ENCODE measurements at regions not wholly inside any gene's neighbourhood (a gene's known extent, or its start where the extent isn't known, plus 50 kb on each side); places are given as distances from the start of the nearest gene placed in this dataset.

DNA sequence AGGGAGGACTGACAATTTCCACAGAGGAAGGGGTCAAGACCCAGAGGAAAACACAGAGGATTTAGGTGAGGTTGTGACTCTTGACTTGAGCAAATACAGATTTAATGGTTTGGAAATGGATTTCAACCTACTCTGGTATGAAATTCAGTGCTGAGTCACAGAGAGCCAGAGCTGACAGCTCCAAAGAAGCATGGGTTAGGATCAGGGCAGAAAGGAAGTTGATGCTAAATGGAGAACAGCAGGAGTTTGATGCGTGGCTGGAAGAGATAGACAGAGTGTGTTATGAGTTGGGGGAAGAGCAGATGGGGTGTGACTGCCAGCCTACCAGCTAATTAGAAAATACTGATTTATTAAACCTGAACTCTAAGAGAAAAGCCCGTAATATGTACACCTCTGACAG lies 272.6 kb downstream of the FOXG1 start:
- H4K91ac ChIP-seq (replicated peaks; ENCODE audit: insufficient read length, low read length): no peak overlapping the region
- no peak overlapping the region for H3K4me2 ChIP-seq (ENCODE audit: insufficient read depth in 1 of 2, low read depth in 2 of 2, low read length in 2 of 2)
- no peak overlapping the region for H4K8ac ChIP-seq (ENCODE audit: extremely low read depth, insufficient read depth, low read length)
- FAIRE-seq: no peak
- H3K4me1 ChIP-seq (replicated peaks in 1 of 4; ENCODE audit: control insufficient read depth in 3 of 4, insufficient read depth in 4 of 4, low read length in 3 of 4): no peaks in the 10 kb centered on the region
- POLR2A ChIA-PET (ENCODE audit: partially characterized antibody): no interaction called here
- H3K79me2 ChIP-seq (ENCODE audit: control insufficient read depth in 1 of 2, insufficient read depth in 2 of 2, low read length in 2 of 2): no peaks in the 10 kb centered on the region
- H4K5ac ChIP-seq (ENCODE audit: insufficient read length, low read depth, low read length): no peak overlapping the region
- DNase-seq (ENCODE audit: low read depth in 1 of 2, low spot score in 2 of 2): no peak
- H4K20me1 ChIP-seq (replicated peaks in 1 of 2; ENCODE audit: control insufficient read depth in 1 of 2, insufficient read depth in 2 of 2, low read length in 2 of 2): no peaks in the 10 kb centered on the region
- no peaks in the 10 kb centered on the region for H3K9me3 ChIP-seq (ENCODE audit: insufficient read depth in 2 of 2, low read depth in 1 of 2, low read length in 1 of 2)
- H3K23ac ChIP-seq (ENCODE audit: insufficient read length): no peak overlapping the region
- H3K9ac ChIP-seq (replicated peaks in 1 of 4; ENCODE audit: extremely low read depth in 1 of 4, low read depth in 3 of 4, low read length in 3 of 4): no peak overlapping the region
- H2BK120ac ChIP-seq (replicated peaks; ENCODE audit: low read depth, low read length): no peak overlapping the region
- H3K56ac ChIP-seq (replicated peaks; ENCODE audit: insufficient read length, low read depth, low read length): no peak overlapping the region
- H2BK5ac ChIP-seq (ENCODE audit: low read depth, low read length): no peak overlapping the region
- no peaks in the 10 kb centered on the region for H3K27me3 ChIP-seq (replicated peaks in 1 of 4; ENCODE audit: control insufficient read depth in 3 of 4, extremely low read depth in 1 of 4, insufficient read depth in 3 of 4, low read length in 3 of 4)
- no peaks in the 10 kb centered on the region for H3K23me2 ChIP-seq (ENCODE audit: low read depth, low read length)
- no peak overlapping the region for H2BK15ac ChIP-seq (ENCODE audit: low read length)
- H3K79me1 ChIP-seq (ENCODE audit: low read depth, low read length): no peaks in the 10 kb centered on the region
- no peak overlapping the region for H3K14ac ChIP-seq (ENCODE audit: insufficient read length)
- no peak overlapping the region for H3K4me3 ChIP-seq (ENCODE audit: extremely low read depth in 1 of 4, insufficient read depth in 2 of 4, low read depth in 3 of 4, low read length in 4 of 4)
- H2BK20ac ChIP-seq (ENCODE audit: low read length): no peak overlapping the region
- no peak overlapping the region for H3K4ac ChIP-seq (replicated peaks; ENCODE audit: insufficient read length, low read depth, low read length)
- 50% methylated on average over 2 of the region's 2 CpGs; no CpG with 5 or more reads in 1 of the 2 experiments for WGBS, 2 experiments (ENCODE audit: extremely low coverage in 1 of 2, insufficient coverage in 1 of 2, insufficient read length in 1 of 2, insufficient replicate concordance in 2 of 2, low coverage in 1 of 2, low lambda C conversion rate in 2 of 2, missing lambda C conversion rate in 1 of 2)
- H3K18ac ChIP-seq (ENCODE audit: extremely low read depth, low read length): no peak overlapping the region
- TF ChIP-seq CBX5 (IDR thresholded peaks at IDR 0.05; ENCODE audit: low read depth, low read length): no peak
- no peak for TF ChIP-seq RBBP5 (IDR thresholded peaks at IDR 0.05; ENCODE audit: borderline replicate concordance, low read depth, low read length)
- TF ChIP-seq MAFK (IDR thresholded peaks at IDR 0.05; ENCODE audit: low read depth, low read length): 0 out of 2 replicates have a peak, but pooled peaks have one; percentile 26
- no peak for TF ChIP-seq TEAD4 (IDR thresholded peaks at IDR 0.05; ENCODE audit: low read depth, low read length)
- no peak for TF ChIP-seq SIX5 (IDR thresholded peaks at IDR 0.05; ENCODE audit: low read depth, low read length)
- no peak overlapping the region for H2AK5ac ChIP-seq (ENCODE audit: low read depth, low read length)
- CTCF ChIA-PET (ENCODE audit: partially characterized antibody): interaction anchor here (0.6 kb wide), 1 partner anchor 66 kb away, joined by 3 read pairs; no protein-coding TSS in a partner anchor
- no peak overlapping the region for H2BK12ac ChIP-seq (ENCODE audit: low read depth, low read length)
- H3K36me3 ChIP-seq (ENCODE audit: control insufficient read depth in 2 of 4, insufficient read depth in 4 of 4, low read length in 3 of 4): no peaks in the 10 kb centered on the region
- H2AFZ ChIP-seq (ENCODE audit: low read length): peak overlapping the region; percentile 66
- H3K27ac ChIP-seq (ENCODE audit: low read depth, low read length): no peak overlapping the region
